Calu3 (cell line): ENCODE measurements at regions not wholly inside any gene's neighbourhood (a gene's known extent, or its start where the extent isn't known, plus 50 kb on each side); places are given as distances from the start of the nearest gene placed in this dataset.

Source experiments
- BruUV-seq: library from RNA; stranded (reverse); fragments of 400-500 nt; replicated peaks from 2 replicates; lab custom pipeline; 2021; lab: Mats Ljungman, UMichigan
- CTCF ChIA-PET: fragments of 300-600 bp; sonication (Branson Sonifier 250); formaldehyde crosslinking; loops from one replicate; lab custom pipeline; 2022; ENCODE audit warnings: antibody characterized with exemption; lab: Charles Lee
- DNase-seq: peaks from one replicate; pipeline ENCODE4 v3.0.0; 2022
- H3K27ac Mint-ChIP-seq: one replicate; pipeline ENCODE4 v1.8.0; 2022; ENCODE audit warnings: mixed read lengths; ENCODE audit not compliant: unreplicated experiment
- H3K27me3 Mint-ChIP-seq: one replicate; pipeline ENCODE4 v1.8.0; 2022; ENCODE audit warnings: mixed read lengths; ENCODE audit not compliant: unreplicated experiment
- H3K36me3 Mint-ChIP-seq: one replicate; pipeline ENCODE4 v1.8.0; 2022; ENCODE audit warnings: mild to moderate bottlenecking, moderate library complexity, mixed read lengths; ENCODE audit not compliant: insufficient read depth, unreplicated experiment
- H3K4me1 Mint-ChIP-seq: one replicate; pipeline ENCODE4 v1.8.0; 2022; ENCODE audit warnings: mild to moderate bottlenecking, low read depth, mixed read lengths; ENCODE audit not compliant: unreplicated experiment
- H3K4me3 Mint-ChIP-seq: one replicate; pipeline ENCODE4 v1.8.0; 2022; ENCODE audit warnings: mild to moderate bottlenecking, low read depth, moderate library complexity, mixed read lengths; ENCODE audit not compliant: unreplicated experiment
- H3K9me3 Mint-ChIP-seq: one replicate; pipeline ENCODE4 v1.8.0; 2022; ENCODE audit warnings: low read depth, mixed read lengths; ENCODE audit not compliant: unreplicated experiment
- CTCF ChIP-seq: fragments of 200-600 bp; IDR thresholded peaks from one replicate; pipeline ENCODE4 v1.8.0; 2022; ENCODE audit warnings: antibody characterized with exemption; ENCODE audit not compliant: unreplicated experiment
- intact Hi-C: fragments of 100-400 bp; cut with micrococcal nuclease; formaldehyde crosslinking; loops from one replicate; pipeline ENCODE4 v1.10.0; 2022; ENCODE audit not compliant: unreplicated experiment

DNA sequence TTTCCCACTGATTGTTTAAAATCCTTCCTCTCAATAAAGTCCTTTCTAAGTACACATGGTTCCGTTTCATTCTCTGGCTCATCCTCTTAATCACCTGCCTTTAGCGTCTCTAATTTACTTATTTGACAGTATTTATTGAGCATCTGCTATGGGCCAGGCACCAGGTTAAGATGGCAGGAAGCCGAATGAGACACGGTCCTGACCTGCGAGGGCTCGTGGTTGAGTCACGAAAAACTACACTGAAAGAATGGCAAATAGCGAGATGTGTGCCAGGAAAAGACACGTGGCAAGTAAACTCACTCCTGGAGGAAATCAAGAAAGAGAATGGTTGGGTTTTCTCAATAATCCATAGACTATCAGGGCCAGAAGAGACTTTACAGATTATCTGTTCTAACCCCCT lies 60.9 kb downstream of the HES1 start:
- CTCF ChIA-PET = interaction anchor here (1.1 kb wide), 1 partner anchor 11 kb away, joined by 4 read pairs; no protein-coding TSS in a partner anchor
- TF ChIP-seq CTCF = no peak
- intact Hi-C loops = no loop called here
- Mint-ChIP-seq H3K36me3 (no peaks in the 10 kb centered on the region), H3K4me1 (peaks cover 9% of the 10 kb centered on the region), H3K27ac (no peak overlapping the region), H3K9me3 (no peaks in the 10 kb centered on the region), H3K27me3 (peaks cover 37% of the 10 kb centered on the region), H3K4me3 (no peak overlapping the region)
- no peak for DNase-seq
- BruUV-seq = no TSS peak

DNA sequence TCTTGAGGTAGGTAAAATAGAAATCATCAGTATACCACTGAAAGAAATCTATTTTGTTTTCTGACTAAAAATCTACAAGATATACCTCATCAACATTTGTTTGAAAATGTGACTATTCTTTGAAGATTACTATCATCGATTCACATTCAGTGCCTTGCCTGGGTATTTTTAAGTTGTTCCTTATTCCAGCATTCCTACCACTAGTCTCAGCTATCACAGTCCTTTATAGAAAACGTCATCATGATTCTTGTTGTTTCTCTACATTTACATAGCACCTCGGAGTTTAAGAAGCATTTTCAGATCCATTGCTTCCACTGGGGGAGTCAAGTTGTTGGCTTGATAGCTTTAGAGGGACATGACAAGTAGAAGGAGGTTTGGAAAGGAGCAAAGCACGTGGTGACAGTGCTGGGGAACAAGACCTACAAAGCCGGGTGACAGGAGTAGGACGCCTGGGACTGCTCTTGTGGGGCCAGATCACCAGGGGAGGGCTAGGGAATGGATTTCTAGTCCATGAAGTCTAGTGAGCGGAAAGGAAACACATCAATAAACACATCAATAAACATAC lies 61.5 kb downstream of the HES1 start:
- Mint-ChIP-seq H3K4me1 (peaks cover 9% of the 10 kb centered on the region), H3K4me3 (no peak overlapping the region), H3K36me3 (no peaks in the 10 kb centered on the region), H3K27me3 (peaks cover 37% of the 10 kb centered on the region), H3K27ac (no peak overlapping the region), H3K9me3 (no peaks in the 10 kb centered on the region)
- intact Hi-C loops = no loop called here
- no peak for DNase-seq
- TF ChIP-seq CTCF = no peak
- BruUV-seq = no TSS peak
- CTCF ChIA-PET = no interaction called here

DNA sequence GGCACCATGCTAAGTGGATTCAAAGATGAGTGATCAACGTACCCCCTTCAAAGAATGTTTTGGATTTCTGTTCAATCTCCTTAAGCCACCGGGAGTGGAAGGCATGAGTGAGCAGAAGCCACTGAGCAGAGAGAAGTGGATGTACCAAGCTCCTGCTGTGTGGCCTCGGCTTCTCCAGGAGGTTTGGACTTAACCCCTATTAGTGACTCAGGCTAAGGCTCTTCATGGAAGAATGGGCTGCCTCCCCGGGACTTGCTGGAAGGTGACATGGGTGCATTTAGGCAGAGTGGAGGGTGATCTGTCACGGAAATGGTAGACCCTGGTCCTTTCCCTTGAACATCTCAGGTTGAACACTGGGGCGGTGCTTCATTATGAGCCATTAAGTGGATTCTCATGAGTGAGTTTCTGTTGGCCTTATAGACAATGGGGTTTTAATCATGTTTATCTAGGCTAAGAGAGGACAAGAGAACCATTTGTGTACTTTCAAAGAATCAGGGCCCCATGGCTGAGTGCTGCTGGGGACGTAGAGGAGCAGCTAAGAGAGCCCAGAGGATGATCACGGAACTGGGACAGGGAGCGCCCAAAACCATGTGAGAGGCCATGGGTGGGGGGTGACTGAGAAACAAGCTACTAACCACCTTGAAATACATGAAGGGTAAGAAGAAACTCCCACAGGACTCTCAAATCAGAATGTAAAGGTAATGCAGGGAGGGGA lies 62.2 kb downstream of the HES1 start:
- Mint-ChIP-seq H3K4me1 (peaks cover 16% of the 10 kb centered on the region), H3K4me3 (no peak overlapping the region), H3K36me3 (no peaks in the 10 kb centered on the region), H3K27me3 (peaks cover 42% of the 10 kb centered on the region), H3K27ac (no peak overlapping the region), H3K9me3 (no peaks in the 10 kb centered on the region)
- no peak for TF ChIP-seq CTCF
- BruUV-seq = no TSS peak
- CTCF ChIA-PET = no interaction called here
- intact Hi-C loops = no loop called here
- DNase-seq = no peak

- peaks cover 6% of the 10 kb centered on the region for H3K36me3 Mint-ChIP-seq
- DNase-seq = no peak
- H3K4me1 Mint-ChIP-seq = peaks cover 22% of the 10 kb centered on the region
- H3K4me3 Mint-ChIP-seq = no peak overlapping the region
- no peak overlapping the region for H3K27ac Mint-ChIP-seq
- BruUV-seq = no TSS peak
- H3K9me3 Mint-ChIP-seq = no peaks in the 10 kb centered on the region
- intact Hi-C loops = no loop called here
- CTCF ChIA-PET = no interaction called here
- H3K27me3 Mint-ChIP-seq = peaks cover 50% of the 10 kb centered on the region
- TF ChIP-seq CTCF = no peak
These were observed 63.0 kb downstream of the HES1 start for GRCh38 chr3:194198938-194199337.
